Activated CD4-positive, alpha-beta memory T cell treated with anti-CD3 and anti-CD28 coated beads, Interleukin-2, amount 10 ng/mL, durations not matched to agents 7 days and 5 days (primary cell): ENCODE measurements at regions not wholly inside any gene's neighbourhood (a gene's known extent, or its start where the extent isn't known, plus 50 kb on each side); places are given as distances from the start of the nearest gene placed in this dataset.
"Not testable (repeated sequence)": the region's sequence is repeated elsewhere in the genome, so short reads cannot be mapped to it uniquely, and the experiment has no call there.

Experiments used
- CTCF ChIA-PET: fragments of 350-600 bp; sonication (Branson Sonifier 250); formaldehyde crosslinking; loops from one replicate; lab custom pipeline; 2021; ENCODE audit warnings: antibody characterized with exemption, inconsistent platforms; lab: Charles Lee
- POLR2A ChIA-PET: fragments of 350-600 bp; sonication (Branson Sonifier 250); formaldehyde crosslinking; loops from one replicate; lab custom pipeline; 2021; ENCODE audit warnings: antibody characterized with exemption; lab: Charles Lee
- DNase-seq: peaks from one replicate; pipeline ENCODE4 v3.0.0-alpha.2; 2020
- H3K27ac Mint-ChIP-seq: one replicate; pipeline ENCODE4 v1.8.0; 2021; ENCODE audit warnings: mild to moderate bottlenecking, mixed read lengths
- H3K27me3 Mint-ChIP-seq: one replicate; pipeline ENCODE4 v1.8.0; 2021; ENCODE audit warnings: mixed read lengths
- H3K36me3 Mint-ChIP-seq: one replicate; pipeline ENCODE4 v1.8.0; 2021; ENCODE audit warnings: low read depth, mixed read lengths
- H3K4me1 Mint-ChIP-seq: one replicate; pipeline ENCODE4 v1.8.0; 2021; ENCODE audit warnings: mixed read lengths
- H3K4me3 Mint-ChIP-seq: one replicate; pipeline ENCODE4 v1.8.0; 2021; ENCODE audit warnings: mild to moderate bottlenecking, mixed read lengths
- H3K9me3 Mint-ChIP-seq: one replicate; pipeline ENCODE4 v1.8.0; 2021; ENCODE audit warnings: mixed read lengths

GRCh38 chr15:44857164-44857710 lies 99.2 kb upstream of the TERB2 start:
- H3K4me1 Mint-ChIP-seq, H3K27ac Mint-ChIP-seq, DNase-seq, H3K27me3 Mint-ChIP-seq, H3K36me3 Mint-ChIP-seq, H3K9me3 Mint-ChIP-seq, H3K4me3 Mint-ChIP-seq, CTCF ChIA-PET, POLR2A ChIA-PET: not testable (repeated sequence)

GRCh38 chr15:44859088-44859487 lies 97.4 kb upstream of the TERB2 start:
- H3K27me3 Mint-ChIP-seq, H3K4me1 Mint-ChIP-seq, H3K36me3 Mint-ChIP-seq, H3K9me3 Mint-ChIP-seq, CTCF ChIA-PET, DNase-seq, H3K4me3 Mint-ChIP-seq, POLR2A ChIA-PET, H3K27ac Mint-ChIP-seq: not testable (repeated sequence)

- H3K4me3 Mint-ChIP-seq, H3K27ac Mint-ChIP-seq, H3K4me1 Mint-ChIP-seq, H3K36me3 Mint-ChIP-seq, H3K9me3 Mint-ChIP-seq, H3K27me3 Mint-ChIP-seq, CTCF ChIA-PET, POLR2A ChIA-PET, DNase-seq: not testable (repeated sequence)
These were observed 96.3 kb upstream of the TERB2 start for GRCh38 chr15:44860168-44860567.

- Mint-ChIP-seq H3K9me3 (peaks cover 7% of the 10 kb centered on the region), H3K27ac (no peak overlapping the region), H3K4me1 (no peaks in the 10 kb centered on the region), H3K36me3 (peaks cover 6% of the 10 kb centered on the region), H3K27me3 (no peaks in the 10 kb centered on the region), H3K4me3 (no peak overlapping the region)
- ChIA-PET POLR2A (no interaction called here), CTCF (no interaction called here)
- no peak for DNase-seq
These were observed 95.0 kb upstream of the TERB2 start for GRCh38 chr15:44861439-44861910.

GRCh38 chr15:44861917-44862316 lies 94.6 kb upstream of the TERB2 start:
- peaks cover 7% of the 10 kb centered on the region for H3K36me3 Mint-ChIP-seq
- H3K4me3 Mint-ChIP-seq, result no peak overlapping the region
- H3K4me1 Mint-ChIP-seq, result no peaks in the 10 kb centered on the region
- H3K27ac Mint-ChIP-seq, result no peak overlapping the region
- ChIA-PET POLR2A (no interaction called here), CTCF (no interaction called here)
- no peak for DNase-seq
- peaks cover 7% of the 10 kb centered on the region for H3K9me3 Mint-ChIP-seq
- no peaks in the 10 kb centered on the region for H3K27me3 Mint-ChIP-seq

- H3K36me3 Mint-ChIP-seq, POLR2A ChIA-PET, H3K9me3 Mint-ChIP-seq, H3K4me3 Mint-ChIP-seq, H3K27me3 Mint-ChIP-seq, H3K4me1 Mint-ChIP-seq, DNase-seq, H3K27ac Mint-ChIP-seq, CTCF ChIA-PET: not testable (repeated sequence)
These were observed 93.6 kb upstream of the TERB2 start for GRCh38 chr15:44862866-44863265.

- not testable (repeated sequence) for H3K4me1 Mint-ChIP-seq
- peaks cover 13% of the 10 kb centered on the region for H3K9me3 Mint-ChIP-seq
These were observed 88.4 kb upstream of the TERB2 start for GRCh38 chr15:44868100-44868499.

GRCh38 chr15:44870125-44870524 lies 86.4 kb upstream of the TERB2 start:
- H3K27ac Mint-ChIP-seq, H3K4me3 Mint-ChIP-seq, DNase-seq, CTCF ChIA-PET, H3K4me1 Mint-ChIP-seq: not testable (repeated sequence)
- POLR2A ChIA-PET, result interaction anchor here (1.2 kb wide), 1 partner anchor 8 kb away, joined by 3 read pairs; no protein-coding TSS in a partner anchor
- H3K36me3 Mint-ChIP-seq, result peaks cover 27% of the 10 kb centered on the region
- H3K9me3 Mint-ChIP-seq, result peaks cover 19% of the 10 kb centered on the region
- peaks cover 14% of the 10 kb centered on the region for H3K27me3 Mint-ChIP-seq

More at GRCh38 chr15:44868100-44868499, 88.4 kb upstream of the TERB2 start:
- H3K27me3 Mint-ChIP-seq, result peaks cover 14% of the 10 kb centered on the region
- DNase-seq, CTCF ChIA-PET, POLR2A ChIA-PET, H3K27ac Mint-ChIP-seq, H3K4me3 Mint-ChIP-seq: not testable (repeated sequence)
- H3K36me3 Mint-ChIP-seq, result peaks cover 21% of the 10 kb centered on the region

GRCh38 chr15:44873103-44873502 lies 83.4 kb upstream of the TERB2 start:
- ChIA-PET POLR2A (no interaction called here), CTCF (no interaction called here)
- Mint-ChIP-seq H3K36me3 (peaks cover 42% of the 10 kb centered on the region), H3K4me3 (no peak overlapping the region), H3K27me3 (peaks cover 14% of the 10 kb centered on the region), H3K27ac (no peak overlapping the region), H3K9me3 (peaks cover 29% of the 10 kb centered on the region), H3K4me1 (no peaks in the 10 kb centered on the region)
- DNase-seq, result no peak

- no peak for DNase-seq
- no peaks in the 10 kb centered on the region for H3K27me3 Mint-ChIP-seq
- peaks cover 41% of the 10 kb centered on the region for H3K36me3 Mint-ChIP-seq
- POLR2A ChIA-PET, result no interaction called here
- H3K4me3 Mint-ChIP-seq, result no peak overlapping the region
- H3K4me1 Mint-ChIP-seq, result peaks cover 37% of the 10 kb centered on the region
- peaks cover 36% of the 10 kb centered on the region for H3K9me3 Mint-ChIP-seq
- no peak overlapping the region for H3K27ac Mint-ChIP-seq
- CTCF ChIA-PET, result interaction anchor here (2.1 kb wide), 1 partner anchor 26 kb away, joined by 4 read pairs; no protein-coding TSS in a partner anchor
These were observed 77.4 kb upstream of the TERB2 start for GRCh38 chr15:44879066-44879465.

GRCh38 chr15:44882499-44882968 lies 74.0 kb upstream of the TERB2 start:
- Mint-ChIP-seq H3K27ac (peak overlapping the region; percentile 74), H3K4me3 (no peak overlapping the region), H3K36me3 (peaks cover 25% of the 10 kb centered on the region), H3K9me3 (peaks cover 22% of the 10 kb centered on the region), H3K27me3 (no peaks in the 10 kb centered on the region), H3K4me1 (peaks cover 37% of the 10 kb centered on the region)
- POLR2A ChIA-PET, result no interaction called here
- DNase-seq, result peak; percentile 47
- CTCF ChIA-PET, result no interaction called here

GRCh38 chr15:44883199-44883877 lies 73.1 kb upstream of the TERB2 start:
- CTCF ChIA-PET, result interaction anchor here (0.6 kb wide), 1 partner anchor 286 kb away, joined by 4 read pairs; no protein-coding TSS in a partner anchor
- no peak for DNase-seq
- peaks cover 37% of the 10 kb centered on the region for H3K4me1 Mint-ChIP-seq

GRCh38 chr15:44898890-44899651 lies 57.4 kb upstream of the TERB2 start:
- DNase-seq, POLR2A ChIA-PET, H3K9me3 Mint-ChIP-seq, H3K36me3 Mint-ChIP-seq, H3K27ac Mint-ChIP-seq, H3K4me3 Mint-ChIP-seq, CTCF ChIA-PET: not testable (repeated sequence)
- H3K27me3 Mint-ChIP-seq, result peaks cover 12% of the 10 kb centered on the region
- H3K4me1 Mint-ChIP-seq, result peaks cover 17% of the 10 kb centered on the region

More at GRCh38 chr15:44883199-44883877, 73.1 kb upstream of the TERB2 start:
- Mint-ChIP-seq H3K27me3 (no peaks in the 10 kb centered on the region), H3K9me3 (peaks cover 16% of the 10 kb centered on the region), H3K4me3 (no peak overlapping the region), H3K27ac (peak overlapping the region; percentile 74), H3K36me3 (peaks cover 17% of the 10 kb centered on the region)
- POLR2A ChIA-PET, result no interaction called here
